ENCODE measurements at regions not wholly inside any gene's neighbourhood (a gene's known extent, or its start where the extent isn't known, plus 50 kb on each side); places are given as distances from the start of the nearest gene placed in this dataset.

DNA sequence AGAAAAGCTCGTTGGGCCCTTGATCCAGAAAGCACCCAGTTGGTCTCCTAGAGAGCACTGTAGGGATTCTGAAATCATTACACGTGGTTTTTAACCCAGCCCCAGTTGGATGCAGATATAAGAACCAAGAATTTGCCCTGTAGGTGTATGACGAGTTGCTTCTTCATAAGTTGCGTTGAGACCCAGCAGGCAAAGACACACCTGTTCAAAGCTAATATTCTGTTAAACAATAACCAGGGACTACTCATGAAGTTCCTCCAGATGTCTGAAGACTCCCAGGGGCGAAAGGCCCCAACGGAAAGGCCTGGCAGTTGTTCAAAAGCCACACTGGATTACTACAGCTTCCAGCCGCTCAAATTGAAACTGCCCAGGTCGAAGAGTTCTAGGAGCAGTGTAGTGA, 88.6 kb upstream of the HNRNPU start:
- no peak for DNase-seq (ENCODE audit: low read depth in 2 of 2, low spot score in 1 of 2)

DNA sequence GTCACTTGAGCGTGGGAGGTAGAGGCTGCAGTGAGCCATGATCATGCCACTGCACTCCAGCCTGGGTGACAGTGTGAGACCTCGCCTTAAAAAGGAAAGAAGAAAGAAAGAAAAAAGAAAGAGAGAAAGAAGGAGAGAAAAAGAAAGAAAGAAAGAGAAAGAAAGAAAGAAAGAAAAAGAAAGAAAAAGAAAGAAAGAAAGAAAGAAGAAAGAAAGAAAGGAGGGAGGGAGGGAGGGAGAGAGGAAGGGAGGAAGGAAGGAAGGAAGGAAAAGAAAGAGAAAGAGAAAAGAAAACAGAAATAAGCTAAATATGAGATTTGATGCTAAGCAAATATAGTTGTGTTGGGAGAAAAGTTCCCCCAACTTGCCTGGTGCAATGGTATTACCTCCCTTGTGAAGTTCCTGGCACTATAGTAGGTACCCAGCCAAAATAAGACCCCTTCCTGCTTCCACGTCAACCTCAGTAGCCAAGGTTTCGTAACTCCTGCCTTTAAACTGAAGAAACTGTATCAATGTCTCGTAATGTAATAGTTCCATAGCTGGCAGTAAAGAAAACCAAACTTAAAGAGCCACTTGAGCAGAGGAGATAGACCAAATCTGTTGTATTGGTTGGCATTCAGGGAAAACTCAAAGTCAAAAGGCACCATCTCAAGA, 88.1 kb upstream of the HNRNPU start:
- no peak for DNase-seq (ENCODE audit: low read depth in 2 of 2, low spot score in 1 of 2)

DNA sequence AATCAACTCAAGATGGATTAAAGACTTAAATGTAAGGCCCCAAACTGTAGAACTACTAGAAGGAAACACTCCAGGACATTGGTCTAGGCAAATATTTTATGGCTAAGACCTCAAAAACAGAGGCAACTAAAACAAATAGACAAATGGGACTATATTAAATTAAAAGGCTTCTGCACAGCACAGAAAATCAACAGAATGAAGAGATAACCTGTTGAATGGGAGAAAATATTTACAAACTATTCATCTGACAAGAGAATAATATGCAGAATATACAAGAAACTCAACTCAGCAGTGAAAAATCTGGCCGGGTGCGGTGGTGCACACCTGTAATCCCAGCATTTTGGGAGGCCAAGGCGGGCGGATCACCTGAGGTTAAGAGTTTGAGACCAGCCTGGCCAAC, 84.1 kb upstream of the HNRNPU start:
- DNase-seq (ENCODE audit: low read depth in 2 of 2, low spot score in 1 of 2): no peak

DNA sequence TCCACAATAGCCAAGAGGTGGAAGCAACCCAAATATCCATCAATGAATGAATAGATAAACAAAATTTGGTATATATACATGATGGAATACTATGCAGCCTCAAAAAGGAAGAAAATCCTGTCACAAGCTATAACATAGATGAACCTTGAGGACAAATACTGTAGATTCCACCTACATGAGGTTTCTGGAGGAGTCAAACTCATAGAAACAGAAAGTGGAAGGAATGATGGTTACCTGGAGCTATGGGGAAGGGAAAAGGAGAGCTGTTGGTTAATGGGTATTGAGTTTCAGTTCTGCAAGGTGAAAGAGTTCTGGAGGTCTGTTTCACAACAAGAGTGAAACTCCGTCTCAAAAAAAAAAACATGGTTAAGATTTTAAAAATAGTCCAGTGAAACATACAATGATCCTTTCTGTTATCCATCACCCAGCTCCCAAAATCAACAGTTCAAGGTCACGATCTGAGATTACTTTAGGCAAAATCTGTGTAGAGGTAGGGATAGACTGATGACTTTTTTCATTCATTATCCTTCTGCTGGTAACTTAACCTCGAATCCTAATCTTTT, 80.8 kb upstream of the HNRNPU start:
- DNase-seq (ENCODE audit: low read depth in 2 of 2, low spot score in 1 of 2): no peak

DNA sequence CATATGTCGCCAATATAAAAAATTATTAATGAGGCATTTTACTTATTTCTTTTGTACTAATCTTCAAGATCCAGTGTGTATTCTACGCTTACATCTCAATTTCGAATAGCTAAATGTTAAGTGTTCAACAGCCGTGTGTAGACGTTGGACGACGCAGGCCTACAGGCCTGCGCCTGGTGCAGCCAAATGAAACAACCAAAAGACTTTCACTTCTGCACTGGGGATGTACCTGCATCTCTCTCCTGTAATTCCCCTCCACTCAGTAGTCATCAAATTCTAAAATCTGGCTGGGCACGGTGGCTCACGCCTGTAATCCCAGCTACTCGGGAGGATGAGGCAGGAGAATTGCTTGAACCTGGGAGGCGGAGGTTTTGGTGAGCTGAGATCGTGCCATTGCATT, 76.8 kb upstream of the HNRNPU start:
- DNase-seq (ENCODE audit: low read depth in 2 of 2, low spot score in 1 of 2): no peak

DNA sequence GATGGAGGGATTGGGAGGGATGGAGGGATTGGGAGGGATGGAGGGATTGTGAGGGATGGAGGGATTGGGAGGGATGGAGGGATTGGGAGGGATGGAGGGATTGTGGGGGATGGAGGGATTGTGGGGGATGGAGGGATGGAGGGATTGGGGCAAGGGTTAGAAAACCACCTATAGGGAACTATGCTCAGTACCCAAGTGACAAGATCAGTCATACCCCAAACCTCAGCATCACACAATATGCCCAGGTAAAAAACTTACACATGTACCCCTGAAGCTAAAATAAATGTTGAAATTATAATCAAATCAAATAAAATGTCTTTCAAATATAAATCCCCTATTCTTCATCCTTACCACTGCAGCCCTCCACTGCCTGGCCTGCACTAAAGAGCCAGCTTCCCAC, 72.8 kb upstream of the HNRNPU start:
- DNase-seq (ENCODE audit: low read depth in 2 of 2, low spot score in 1 of 2): no peak

DNA sequence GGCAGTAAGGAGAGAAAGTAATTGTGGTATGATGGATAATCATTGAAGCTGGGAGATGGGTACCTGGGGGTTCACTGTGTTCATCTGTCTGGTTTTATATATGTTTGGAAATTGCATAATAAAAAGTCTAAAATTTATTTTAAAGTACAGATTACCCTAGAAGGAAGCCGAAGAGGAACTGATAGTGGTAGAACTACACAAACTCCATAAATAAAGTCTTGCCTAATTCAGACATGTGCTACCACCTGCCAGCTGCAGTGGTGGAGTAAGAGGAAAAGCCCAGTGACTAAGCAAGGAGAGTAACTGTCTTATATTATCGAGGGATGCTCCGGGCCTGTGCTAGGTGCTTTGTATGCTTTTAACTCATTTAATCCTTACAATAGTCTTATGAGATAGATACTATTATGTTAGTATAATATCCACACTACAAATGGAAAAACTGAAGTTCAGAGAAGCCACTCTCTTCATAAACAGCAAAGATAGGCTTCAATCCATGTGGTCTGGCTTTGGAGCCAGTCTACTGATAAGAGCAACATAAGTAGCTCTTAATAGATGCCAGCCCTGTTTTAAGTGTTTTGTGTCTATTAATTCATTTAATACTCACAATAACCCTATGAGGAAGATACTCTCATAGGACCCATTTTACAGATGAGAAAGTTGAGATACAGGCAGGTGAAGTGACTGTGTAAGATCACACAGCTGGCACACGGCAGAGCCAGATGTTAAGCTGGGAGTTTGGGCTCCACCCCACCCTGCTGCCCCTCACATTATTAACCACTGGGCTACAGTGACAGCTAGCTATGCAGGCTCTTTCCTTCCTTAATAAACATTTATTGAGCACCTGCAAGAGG, 56.8 kb upstream of the HNRNPU start:
- DNase-seq (ENCODE audit: low read depth in 2 of 2, low spot score in 1 of 2): no peak

DNA sequence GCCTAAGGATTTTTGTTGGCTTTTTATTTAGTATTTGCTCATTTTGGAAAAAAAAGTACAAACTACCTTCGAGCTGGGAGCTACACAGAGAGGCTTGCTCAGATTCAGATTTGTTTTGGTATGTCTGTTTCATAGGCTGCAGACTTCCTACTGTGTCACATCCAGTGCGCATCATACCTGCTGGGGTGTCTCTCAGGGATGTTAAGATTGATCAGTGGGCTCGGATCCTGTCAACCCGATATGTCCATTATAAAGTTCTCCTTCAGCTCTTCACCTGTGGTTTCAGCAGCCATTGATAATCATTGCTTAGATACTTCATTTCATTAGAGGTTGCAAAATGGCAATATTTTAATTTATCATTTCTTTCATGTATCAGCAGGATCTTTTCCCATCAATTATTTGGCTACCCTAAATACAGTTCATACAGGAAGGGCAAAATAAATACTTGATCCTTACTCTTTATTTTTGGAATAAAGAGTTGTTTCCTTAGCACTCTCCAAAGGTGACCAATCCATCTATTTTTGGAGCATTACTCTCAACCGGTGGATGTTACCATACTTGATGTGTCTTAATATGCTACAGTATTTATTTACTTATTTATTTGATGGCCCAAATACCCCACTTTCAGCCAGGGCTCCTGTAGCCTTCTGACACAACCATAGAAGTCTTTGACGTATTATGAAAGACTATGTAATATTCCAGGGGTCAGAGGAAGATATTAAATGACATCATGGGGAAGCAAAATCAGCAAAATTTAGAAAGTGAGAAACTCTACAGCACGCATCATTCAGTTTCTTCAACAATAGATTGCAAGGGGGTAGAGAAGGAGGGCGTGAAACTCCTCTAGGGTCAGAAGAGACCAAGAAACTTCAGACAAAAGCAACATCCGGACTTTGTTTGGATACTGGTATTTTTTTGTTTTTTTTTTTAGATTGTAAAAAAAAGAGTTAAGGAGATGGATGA, 55.3 kb upstream of the HNRNPU start:
- DNase-seq (ENCODE audit: low read depth in 2 of 2, low spot score in 1 of 2): no peak

DNA sequence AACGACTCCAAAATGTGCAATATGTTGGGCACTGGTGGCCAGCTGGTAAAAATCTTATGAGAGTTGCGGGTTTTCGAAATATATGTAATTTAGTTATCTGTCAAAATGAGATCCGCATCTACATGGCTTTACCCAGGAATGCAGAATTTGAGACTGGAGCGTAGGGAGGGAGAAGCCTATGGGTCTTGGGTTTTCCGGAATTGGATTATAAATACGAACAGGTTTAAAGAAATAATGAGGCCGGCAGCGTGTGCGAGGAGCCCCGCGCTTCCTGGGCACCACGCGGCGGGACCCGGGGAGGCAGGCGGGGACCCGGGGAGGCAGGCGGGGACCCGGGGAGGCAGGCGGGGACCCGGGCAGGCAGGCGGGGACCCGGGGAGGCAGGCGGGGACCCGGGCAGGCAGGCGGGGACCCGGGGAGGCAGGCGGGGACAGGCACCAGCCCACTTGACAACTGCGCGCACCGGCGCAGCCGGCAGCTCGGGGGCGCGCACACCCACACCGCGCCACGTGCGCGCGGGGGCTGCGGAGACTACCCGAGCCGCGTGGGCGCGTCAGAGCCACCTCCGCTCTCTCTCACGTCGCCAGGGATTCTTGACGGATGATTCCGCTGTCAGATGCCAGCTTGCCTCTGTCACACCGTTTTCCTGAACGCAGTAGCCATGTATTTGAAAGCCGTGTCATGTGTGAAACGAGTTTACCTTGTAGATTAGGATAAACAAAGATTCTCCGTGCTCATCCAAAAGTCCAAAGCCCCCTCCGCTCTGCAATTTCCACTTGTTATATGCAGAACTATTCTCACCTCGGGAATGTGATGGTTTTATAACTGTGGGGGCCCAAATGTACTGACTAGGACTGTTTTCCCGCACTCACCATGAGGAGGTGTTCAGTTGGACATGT, 54.3 kb upstream of the HNRNPU start:
- DNase-seq (ENCODE audit: low read depth in 2 of 2, low spot score in 1 of 2): peak; percentile 35 to 57

DNA sequence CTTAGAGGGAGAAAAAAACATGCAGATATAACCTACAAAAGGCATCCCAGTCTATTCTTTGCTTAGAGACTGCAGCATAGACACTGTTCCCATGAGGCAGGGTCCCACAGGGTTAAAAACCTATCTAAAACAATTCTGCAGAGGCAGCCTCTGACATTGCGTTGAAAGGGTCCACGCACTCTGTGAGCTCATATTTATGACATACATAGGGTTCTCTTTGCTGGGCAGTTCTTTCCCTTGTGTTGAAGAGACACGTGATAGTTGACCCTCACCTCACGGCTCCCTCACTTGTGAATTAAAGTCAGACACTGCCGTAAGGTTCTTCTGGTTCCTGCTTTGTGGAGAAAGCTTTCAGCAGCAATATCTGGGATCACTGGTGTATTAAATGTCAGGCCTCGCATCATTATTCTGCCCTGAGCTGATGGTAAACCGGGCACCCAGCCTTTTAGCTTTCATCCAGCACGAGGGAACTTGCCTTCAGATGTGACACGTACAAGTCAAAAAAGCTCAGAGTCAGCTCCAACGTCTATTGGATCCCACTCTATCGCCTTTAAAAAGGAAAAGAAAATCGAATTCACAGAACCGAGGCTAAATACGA, 52.8 kb upstream of the HNRNPU start:
- no peak for DNase-seq (ENCODE audit: low read depth in 2 of 2, low spot score in 1 of 2)

DNA sequence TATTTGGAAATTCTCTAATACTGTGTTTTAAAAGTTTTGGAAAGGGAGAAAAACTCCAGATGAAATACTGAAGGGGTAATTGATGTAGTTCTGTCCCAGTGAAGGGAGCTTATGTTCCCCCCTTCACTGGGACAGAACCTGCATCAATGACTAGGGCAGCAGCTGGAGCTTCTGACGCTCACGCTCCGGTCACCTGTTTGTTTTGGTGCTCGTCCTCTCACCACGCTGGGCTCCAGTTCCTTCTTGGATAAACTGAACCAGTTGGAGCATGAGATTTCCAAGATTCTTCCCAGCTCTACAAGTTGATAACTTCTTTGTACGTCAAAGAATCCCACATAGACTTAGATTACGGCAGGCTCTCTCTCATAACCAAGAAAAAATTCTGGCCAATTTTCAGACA, 51.4 kb upstream of the HNRNPU start:
- DNase-seq (ENCODE audit: low read depth in 2 of 2, low spot score in 1 of 2): no peak

DNA sequence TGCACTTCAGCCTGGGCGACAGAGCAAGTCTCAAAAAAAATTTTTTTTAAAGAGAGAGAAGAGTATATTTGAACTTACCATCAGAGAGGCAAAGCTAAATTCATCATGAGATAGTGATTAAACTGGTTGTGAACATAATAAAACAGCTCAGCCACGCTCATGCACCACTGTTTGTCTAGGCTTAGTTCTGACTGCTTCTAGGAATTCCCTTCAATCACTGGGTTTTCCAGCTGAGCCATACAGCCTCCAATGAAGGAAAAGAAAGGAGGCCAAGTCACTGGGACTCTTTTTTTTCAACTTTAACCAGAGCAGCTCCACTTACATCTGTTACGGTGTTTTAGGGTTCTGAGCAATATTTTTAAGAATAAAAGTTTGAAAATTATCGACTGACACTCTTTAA, 50.4 kb upstream of the HNRNPU start:
- DNase-seq (ENCODE audit: low read depth in 2 of 2, low spot score in 1 of 2): no peak

All from stimulated activated CD8-positive, alpha-beta memory T cell treated with anti-CD3 and anti-CD28 coated beads, Interleukin-4, amount 100 ng/mL, for 4 hours (primary cell).